NCI-H1105 (cell line): ENCODE measurements at regions not wholly inside any gene's neighbourhood (a gene's known extent, or its start where the extent isn't known, plus 50 kb on each side); places are given as distances from the start of the nearest gene placed in this dataset.

Experiments
- DNase-seq: peaks from one replicate; lab custom pipeline; 2025; lab: John Stamatoyannopoulos, UW

DNA sequence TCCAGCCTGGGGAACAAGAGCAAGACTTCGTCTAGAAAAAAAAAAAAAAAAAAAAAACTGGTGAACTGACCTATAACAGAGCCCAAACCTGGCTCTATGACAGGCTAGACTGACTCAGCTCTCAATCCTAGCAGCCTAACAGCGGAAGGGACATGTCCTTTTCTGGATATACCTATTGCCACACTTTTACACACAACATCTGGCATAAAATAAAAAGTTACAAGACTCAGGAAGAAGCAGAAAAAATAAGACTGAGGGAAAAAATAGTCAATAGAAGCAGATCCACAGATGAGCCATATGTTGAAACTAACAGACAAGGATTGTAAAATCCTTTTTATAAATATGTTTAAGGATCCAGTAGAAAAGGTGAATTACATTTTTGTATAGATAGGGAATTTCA, 57.5 kb upstream of the IPO9 start:
- no peak for DNase-seq

GRCh38 chr1:201772178-201772577, 56.8 kb upstream of the IPO9 start:
- no peak for DNase-seq

DNA sequence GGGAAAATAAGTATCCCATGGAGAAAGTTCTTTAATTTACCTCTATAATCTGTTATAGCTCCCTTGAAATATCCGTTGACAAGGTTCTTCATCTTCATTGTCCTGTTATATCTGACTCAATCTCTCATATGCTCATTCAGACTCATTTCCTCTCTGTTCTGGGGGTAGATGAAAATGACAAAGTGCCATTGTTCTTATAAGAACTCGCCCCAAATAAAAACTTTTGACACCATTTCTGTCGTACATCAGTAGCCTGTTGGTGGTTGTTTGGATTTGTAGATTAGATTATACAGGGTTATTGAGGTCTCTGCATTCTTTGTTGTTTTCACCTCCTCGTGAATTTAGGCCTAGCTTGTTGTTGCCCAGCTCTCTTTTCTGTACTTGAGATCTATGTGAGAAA, 55.2 kb upstream of the IPO9 start:
- no peak for DNase-seq

DNA sequence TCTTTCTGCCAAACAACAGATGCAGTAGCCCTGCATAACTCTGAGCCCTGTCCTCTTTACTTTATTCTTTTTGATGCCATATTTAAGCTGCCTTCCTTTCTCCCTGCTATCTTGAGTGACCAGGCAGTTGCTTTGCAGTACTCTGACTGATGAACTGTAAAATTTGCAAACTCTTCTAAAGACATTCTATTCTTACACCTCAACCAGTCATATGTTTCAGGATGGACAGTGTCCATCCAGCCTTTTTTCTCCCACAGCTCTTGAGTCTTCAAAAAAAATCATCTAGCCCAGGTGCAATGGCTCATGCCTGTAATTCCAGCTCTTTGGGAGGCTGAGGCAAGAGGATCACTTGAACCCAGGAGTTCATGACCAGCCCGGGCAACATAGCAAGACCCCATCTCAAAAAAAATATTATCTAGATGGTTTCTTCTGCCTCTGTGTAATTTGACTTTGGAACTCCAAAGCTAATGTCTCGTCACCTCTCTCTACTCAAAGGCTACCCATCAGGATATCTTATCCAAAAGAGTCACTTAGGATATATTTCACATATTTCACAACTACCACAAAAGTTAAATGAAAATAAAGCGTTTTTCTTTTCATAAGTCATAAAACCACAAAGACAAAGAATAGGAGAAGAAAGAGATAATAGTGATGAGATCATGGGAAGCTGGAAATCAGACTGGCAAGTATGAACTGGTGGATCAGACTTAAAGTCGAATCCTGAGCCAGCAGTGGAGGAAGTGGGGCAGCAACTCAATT, 54.6 kb upstream of the IPO9 start:
- no peak for DNase-seq

GRCh38 chr1:201774983-201775344, 54.0 kb upstream of the IPO9 start:
- DNase-seq: no peak

DNA sequence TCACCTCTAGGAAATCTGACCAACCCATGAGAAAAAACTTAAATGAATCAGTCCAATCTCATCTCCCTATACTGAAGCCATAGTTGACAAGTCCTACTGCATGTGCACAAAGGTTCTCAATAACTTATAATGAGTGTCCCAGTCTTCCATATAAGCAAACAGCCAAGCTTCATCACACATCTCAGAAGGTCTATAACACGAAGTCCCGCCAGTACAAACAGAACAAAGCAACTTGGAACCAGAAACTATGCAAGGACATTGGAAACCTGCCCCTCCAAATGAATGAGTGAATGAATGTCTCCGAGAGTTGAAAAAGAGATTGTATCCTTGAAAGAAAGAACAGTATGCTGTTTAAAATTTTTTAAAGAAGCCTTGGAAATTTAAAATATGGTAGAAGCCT, 53.6 kb upstream of the IPO9 start:
- DNase-seq: no peak

DNA sequence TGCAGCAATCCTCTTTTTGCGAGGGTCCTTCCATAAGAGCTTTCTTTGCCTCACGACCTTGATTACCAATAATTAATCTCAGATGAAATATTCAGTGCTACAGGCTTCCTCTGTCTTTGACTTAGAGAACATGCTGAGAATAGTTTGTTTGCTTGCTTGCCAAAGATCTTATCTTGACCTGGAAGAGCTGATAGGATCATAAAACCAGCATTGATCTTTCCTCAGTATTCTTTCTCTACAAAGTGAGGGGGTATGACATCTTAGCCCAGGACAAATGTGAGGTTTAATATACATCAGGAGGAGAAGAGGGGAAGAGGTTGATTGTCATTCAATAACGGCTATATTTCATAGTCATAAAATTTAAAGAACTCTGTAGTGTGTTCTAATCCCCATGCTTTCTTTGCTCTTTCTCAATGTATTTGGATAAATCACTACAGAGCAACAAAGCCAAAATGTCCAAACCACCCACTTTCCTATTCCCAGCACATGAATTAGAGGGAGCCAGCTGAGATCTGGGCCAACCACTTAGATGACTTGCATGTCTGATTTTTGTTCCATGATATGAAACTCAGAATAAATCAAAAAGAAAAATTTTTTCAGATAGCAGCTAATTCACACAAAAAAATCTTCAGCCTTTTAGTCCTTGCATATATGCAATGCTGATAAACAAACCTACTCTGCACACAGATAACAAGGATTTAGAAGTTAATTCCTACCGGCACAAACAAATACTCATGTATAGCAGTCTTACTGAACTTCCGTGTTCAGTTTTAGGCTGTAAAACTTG, 50.5 kb upstream of the IPO9 start:
- no peak for DNase-seq
